Prostate gland (tissue), 2 donors: ENCODE measurements at regions not wholly inside any gene's neighbourhood (a gene's known extent, or its start where the extent isn't known, plus 50 kb on each side); places are given as distances from the start of the nearest gene placed in this dataset.

ENCODE experiments used
- POLR2AphosphoS5 ChIP-seq: sonication (generic); formaldehyde crosslinking; IDR thresholded peaks from one replicate; pipeline ENCODE4 v1.6.1; 2017; ENCODE audit warnings: antibody characterized with exemption
- TF ChIP-seq, protein P1 (sequence below), 4 experiments: fragments of 200-600 bp in 2 of 4; fragments of 450-650 bp in 2 of 4; sonication (generic) in 2 of 4; IDR thresholded peaks; 1 replicate in 3 of 4; 2 replicates in 1 of 4; pipeline ENCODE4 v1.5.1; 2016 to 2019; ENCODE audit warnings: antibody characterized with exemption in 4 of 4, mild to moderate bottlenecking in 2 of 4, moderate library complexity in 2 of 4

DNA sequence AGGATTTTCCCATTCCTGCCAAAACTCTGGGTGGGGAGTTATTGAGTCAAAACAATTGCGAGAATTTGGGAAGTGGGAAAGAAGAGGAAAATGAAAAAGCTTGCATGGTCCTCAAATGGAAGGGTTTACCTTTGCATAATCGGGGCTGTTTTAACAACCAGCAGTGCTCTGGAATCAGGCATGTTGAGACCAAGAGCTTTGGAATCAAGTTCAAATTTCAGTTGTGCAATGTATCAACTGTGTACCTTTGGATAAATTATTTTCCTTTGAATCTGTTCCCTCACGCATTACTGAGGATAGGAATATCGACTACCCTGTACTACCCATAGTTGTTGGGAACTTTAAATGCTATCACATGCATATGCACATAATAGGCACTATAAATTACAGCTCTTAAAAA is 205.5 kb downstream of the JCAD start:
- TF ChIP-seq, protein P1, sequence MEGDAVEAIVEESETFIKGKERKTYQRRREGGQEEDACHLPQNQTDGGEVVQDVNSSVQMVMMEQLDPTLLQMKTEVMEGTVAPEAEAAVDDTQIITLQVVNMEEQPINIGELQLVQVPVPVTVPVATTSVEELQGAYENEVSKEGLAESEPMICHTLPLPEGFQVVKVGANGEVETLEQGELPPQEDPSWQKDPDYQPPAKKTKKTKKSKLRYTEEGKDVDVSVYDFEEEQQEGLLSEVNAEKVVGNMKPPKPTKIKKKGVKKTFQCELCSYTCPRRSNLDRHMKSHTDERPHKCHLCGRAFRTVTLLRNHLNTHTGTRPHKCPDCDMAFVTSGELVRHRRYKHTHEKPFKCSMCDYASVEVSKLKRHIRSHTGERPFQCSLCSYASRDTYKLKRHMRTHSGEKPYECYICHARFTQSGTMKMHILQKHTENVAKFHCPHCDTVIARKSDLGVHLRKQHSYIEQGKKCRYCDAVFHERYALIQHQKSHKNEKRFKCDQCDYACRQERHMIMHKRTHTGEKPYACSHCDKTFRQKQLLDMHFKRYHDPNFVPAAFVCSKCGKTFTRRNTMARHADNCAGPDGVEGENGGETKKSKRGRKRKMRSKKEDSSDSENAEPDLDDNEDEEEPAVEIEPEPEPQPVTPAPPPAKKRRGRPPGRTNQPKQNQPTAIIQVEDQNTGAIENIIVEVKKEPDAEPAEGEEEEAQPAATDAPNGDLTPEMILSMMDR (IDR thresholded peaks at IDR 0.05) = no peak
- peak; percentile 54 for TF ChIP-seq POLR2AphosphoS5
